ENCODE measurements at regions not wholly inside any gene's neighbourhood (a gene's known extent, or its start where the extent isn't known, plus 50 kb on each side); places are given as distances from the start of the nearest gene placed in this dataset.

- ChIA-PET CTCF (no interaction called here), POLR2A (no interaction called here)
- DNase-seq (ENCODE audit: low spot score), result no peak
- no peak for ATAC-seq
- Mint-ChIP-seq H3K4me3 (no peak overlapping the region), H3K9me3 (no peaks in the 10 kb centered on the region), H3K27ac (no peak overlapping the region), H3K36me3 (no peaks in the 10 kb centered on the region), H3K27me3 (ENCODE audit: low read depth) (no peaks in the 10 kb centered on the region), H3K4me1 (no peaks in the 10 kb centered on the region)
- no peak for TF ChIP-seq JAZF1 (CRISPR knock-in tag; IDR thresholded peaks at IDR 0.05)
Measured at GRCh38 chr6:126537061-126537816, 197.3 kb downstream of the CENPW start.

- ChIA-PET CTCF (no interaction called here), POLR2A (interaction anchor here (0.6 kb wide), 1 partner anchor 256 kb away, joined by 3 read pairs; no protein-coding TSS in a partner anchor)
- H3K27ac Mint-ChIP-seq, result no peak overlapping the region
- TF ChIP-seq GRHL2 (CRISPR knock-in tag; IDR thresholded peaks at IDR 0.05; ENCODE audit: insufficient replicate concordance, severe bottlenecking), result no peak
- TF ChIP-seq FOXK1 (CRISPR knock-in tag; IDR thresholded peaks at IDR 0.05), result no peak
- TF ChIP-seq ZNF396 (CRISPR knock-in tag; IDR thresholded peaks at IDR 0.05; ENCODE audit: borderline replicate concordance), result no peak
- TF ChIP-seq ZNF121 (CRISPR knock-in tag; IDR thresholded peaks at IDR 0.05), result no peak
- no peak for TF ChIP-seq ZNF671 (CRISPR knock-in tag; IDR thresholded peaks at IDR 0.05)
- no peak for TF ChIP-seq NR3C1 (CRISPR knock-in tag; conservative IDR thresholded peaks at IDR 0.05; ENCODE audit: low read depth)
- no peak for TF ChIP-seq CDX4 (CRISPR knock-in tag; IDR thresholded peaks at IDR 0.05; ENCODE audit: borderline replicate concordance)
- TF ChIP-seq NFATC4 (CRISPR knock-in tag; IDR thresholded peaks at IDR 0.05), result no peak
- TF ChIP-seq EMX1 (CRISPR knock-in tag; IDR thresholded peaks at IDR 0.05), result no peak
- TF ChIP-seq PREB (CRISPR knock-in tag; IDR thresholded peaks at IDR 0.05; ENCODE audit: borderline replicate concordance), result no peak
- TF ChIP-seq GTF2I (CRISPR knock-in tag; conservative IDR thresholded peaks at IDR 0.05), result no peak
- no peak for TF ChIP-seq ZNF416 (CRISPR knock-in tag; IDR thresholded peaks at IDR 0.05)
- no peak for TF ChIP-seq CREM (CRISPR knock-in tag; IDR thresholded peaks at IDR 0.05)
- no peak for TF ChIP-seq ATF3 (CRISPR knock-in tag; conservative IDR thresholded peaks at IDR 0.05)
- no peaks in the 10 kb centered on the region for H3K27me3 Mint-ChIP-seq (ENCODE audit: low read depth)
- no peak overlapping the region for H3K4me3 Mint-ChIP-seq
- H3K9me3 Mint-ChIP-seq, result peaks cover 1% of the 10 kb centered on the region
- no peak for DNase-seq (ENCODE audit: low spot score)
- H3K4me1 Mint-ChIP-seq, result no peaks in the 10 kb centered on the region
- H3K36me3 Mint-ChIP-seq, result no peaks in the 10 kb centered on the region
- ATAC-seq, result no peak
Measured at GRCh38 chr6:126539022-126539421, 199.1 kb downstream of the CENPW start.

GRCh38 chr6:126540161-126540560 is 200.2 kb downstream of the CENPW start:
- no peaks in the 10 kb centered on the region for H3K27me3 Mint-ChIP-seq (ENCODE audit: low read depth)
- ChIA-PET CTCF (no interaction called here), POLR2A (no interaction called here)
- H3K9me3 Mint-ChIP-seq, result peaks cover 7% of the 10 kb centered on the region
- TF ChIP-seq GABPB1 (CRISPR knock-in tag; IDR thresholded peaks at IDR 0.05) (no peak), STAT6 (CRISPR knock-in tag; conservative IDR thresholded peaks at IDR 0.05; ENCODE audit: low read depth) (no peak), MLX (CRISPR knock-in tag; IDR thresholded peaks at IDR 0.05) (no peak), NR2C2 (CRISPR knock-in tag; IDR thresholded peaks at IDR 0.05) (no peak), ATF1 (CRISPR knock-in tag; IDR thresholded peaks at IDR 0.05) (no peak), TCF7 (CRISPR knock-in tag; IDR thresholded peaks at IDR 0.05; ENCODE audit: low read depth) (no peak), SMAD4 (CRISPR knock-in tag; IDR thresholded peaks at IDR 0.05) (no peak), USF2 (CRISPR knock-in tag; IDR thresholded peaks at IDR 0.05) (no peak), NR3C1 (CRISPR knock-in tag; conservative IDR thresholded peaks at IDR 0.05; ENCODE audit: low read depth) (no peak), ERG (CRISPR knock-in tag; IDR thresholded peaks at IDR 0.05) (no peak)
- no peak for ATAC-seq
- no peaks in the 10 kb centered on the region for H3K4me1 Mint-ChIP-seq
- DNase-seq (ENCODE audit: low spot score), result no peak
- no peak overlapping the region for H3K4me3 Mint-ChIP-seq
- no peaks in the 10 kb centered on the region for H3K36me3 Mint-ChIP-seq
- no peak overlapping the region for H3K27ac Mint-ChIP-seq

Measured in WTC11 (cell line).